ENCODE measurements at regions not wholly inside any gene's neighbourhood (a gene's known extent, or its start where the extent isn't known, plus 50 kb on each side); places are given as distances from the start of the nearest gene placed in this dataset.

DNA sequence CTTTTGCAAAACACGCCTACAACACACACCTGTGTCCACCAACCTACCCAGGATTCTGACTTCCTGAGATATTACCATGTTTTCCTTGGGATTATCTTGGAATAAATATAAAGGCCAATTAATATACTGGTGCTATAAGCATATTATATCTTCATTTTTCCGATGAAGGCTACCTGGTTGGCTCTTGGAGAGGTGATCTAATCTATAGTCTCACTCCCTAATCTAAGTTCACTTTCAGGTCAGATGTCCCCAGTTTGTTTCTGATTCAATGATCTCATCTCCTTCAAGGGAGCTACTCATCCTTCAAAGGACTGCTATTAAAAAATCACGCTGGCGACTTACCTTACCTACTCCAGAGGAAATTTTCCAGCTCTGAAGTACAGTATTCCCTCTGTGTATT, 517.5 kb downstream of the KLF5 start:
- TF ChIP-seq, protein P1, sequence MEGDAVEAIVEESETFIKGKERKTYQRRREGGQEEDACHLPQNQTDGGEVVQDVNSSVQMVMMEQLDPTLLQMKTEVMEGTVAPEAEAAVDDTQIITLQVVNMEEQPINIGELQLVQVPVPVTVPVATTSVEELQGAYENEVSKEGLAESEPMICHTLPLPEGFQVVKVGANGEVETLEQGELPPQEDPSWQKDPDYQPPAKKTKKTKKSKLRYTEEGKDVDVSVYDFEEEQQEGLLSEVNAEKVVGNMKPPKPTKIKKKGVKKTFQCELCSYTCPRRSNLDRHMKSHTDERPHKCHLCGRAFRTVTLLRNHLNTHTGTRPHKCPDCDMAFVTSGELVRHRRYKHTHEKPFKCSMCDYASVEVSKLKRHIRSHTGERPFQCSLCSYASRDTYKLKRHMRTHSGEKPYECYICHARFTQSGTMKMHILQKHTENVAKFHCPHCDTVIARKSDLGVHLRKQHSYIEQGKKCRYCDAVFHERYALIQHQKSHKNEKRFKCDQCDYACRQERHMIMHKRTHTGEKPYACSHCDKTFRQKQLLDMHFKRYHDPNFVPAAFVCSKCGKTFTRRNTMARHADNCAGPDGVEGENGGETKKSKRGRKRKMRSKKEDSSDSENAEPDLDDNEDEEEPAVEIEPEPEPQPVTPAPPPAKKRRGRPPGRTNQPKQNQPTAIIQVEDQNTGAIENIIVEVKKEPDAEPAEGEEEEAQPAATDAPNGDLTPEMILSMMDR (IDR thresholded peaks at IDR 0.05): no peak
- TF ChIP-seq POLR2A (IDR thresholded peaks at IDR 0.05) (no peak), EP300 (IDR thresholded peaks at IDR 0.05) (no peak)
